Esophagus muscularis mucosa (tissue), 4 donors: ENCODE measurements at regions not wholly inside any gene's neighbourhood (a gene's known extent, or its start where the extent isn't known, plus 50 kb on each side); places are given as distances from the start of the nearest gene placed in this dataset.

Experiments
- CTCF ChIP-seq, 3 experiments: fragments of 200-600 bp in 2 of 3; fragments of 450-650 bp in 1 of 3; sonication (generic) in 2 of 3; IDR thresholded peaks; one replicate each; pipeline ENCODE4 v1.5.1; 2017 to 2019; ENCODE audit warnings: antibody characterized with exemption in 3 of 3, mild to moderate bottlenecking in 2 of 3, moderate library complexity in 1 of 3
- EP300 ChIP-seq: sonication (generic); formaldehyde crosslinking; IDR thresholded peaks from one replicate; pipeline ENCODE4 v1.6.1; 2017; ENCODE audit warnings: antibody characterized with exemption
- POLR2A ChIP-seq: fragments of 450-650 bp; IDR thresholded peaks from one replicate; pipeline ENCODE4 v1.6.1; 2017; ENCODE audit warnings: antibody characterized with exemption, moderate library complexity, mild to moderate bottlenecking, low read depth

DNA sequence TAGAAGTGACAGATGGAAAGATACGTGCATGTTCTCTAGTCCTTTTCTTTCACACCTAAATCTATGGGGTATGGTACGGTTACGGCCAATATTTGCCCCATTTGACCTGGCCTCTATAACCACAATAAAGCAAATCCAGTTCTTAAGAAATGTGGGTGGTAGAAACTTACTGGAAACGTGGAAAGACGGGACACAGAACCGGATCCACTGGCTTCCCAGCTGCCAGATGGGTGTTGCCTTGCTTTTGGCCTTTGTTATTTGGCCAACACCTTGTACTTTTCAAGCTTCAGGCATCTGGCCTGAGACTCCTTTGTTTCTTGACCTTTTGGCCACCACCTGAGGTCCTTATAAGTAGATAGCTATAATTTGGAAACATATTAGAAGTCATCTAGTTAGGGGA, 635.9 kb downstream of the SLC4A3 start:
- no peak for TF ChIP-seq CTCF (IDR thresholded peaks at IDR 0.05)
- TF ChIP-seq POLR2A, result no peak
- no peak for TF ChIP-seq EP300
